Lung (tissue), 11 donors: ENCODE measurements at regions not wholly inside any gene's neighbourhood (a gene's known extent, or its start where the extent isn't known, plus 50 kb on each side); places are given as distances from the start of the nearest gene placed in this dataset.

Experiments
- ATAC-seq: fragments of 200-7000 bp; cut with Tn5 transposase; one replicate; pipeline ENCODE4 v1.9.1; 2020; ENCODE audit warnings: moderate number of reproducible peaks; ENCODE audit not compliant: insufficient read depth, low FRiP score
- DNase-seq, 3 donors: peaks; one replicate each; pipeline ENCODE4 v3.0.0-alpha.2; 2013 to 2017
- H3K27ac ChIP-seq, 2 donors: one replicate each; pipeline ENCODE4 v1.5.1; 2013; ENCODE audit warnings: mild to moderate bottlenecking in 2 of 2, moderate library complexity in 2 of 2, control low read depth in 1 of 2, inconsistent platforms in 1 of 2, low read depth in 1 of 2, low read length in 1 of 2
- H3K27me3 ChIP-seq, 3 donors: one replicate each; pipeline ENCODE4 v1.5.1; 2013; ENCODE audit warnings: low read length in 2 of 3; ENCODE audit not compliant: control insufficient read depth in 3 of 3, insufficient read depth in 3 of 3
- H3K36me3 ChIP-seq, 4 donors: one replicate each; pipeline ENCODE4 v1.5.1; 2013; ENCODE audit warnings: low read length in 4 of 4, mild to moderate bottlenecking in 1 of 4, moderate library complexity in 1 of 4; ENCODE audit not compliant: control insufficient read depth in 4 of 4, insufficient read depth in 4 of 4
- H3K4me1 ChIP-seq, 5 donors: one replicate each; pipeline ENCODE4 v1.5.1; 2013; ENCODE audit warnings: low read length in 5 of 5, mild to moderate bottlenecking in 2 of 5, moderate library complexity in 1 of 5; ENCODE audit not compliant: control insufficient read depth in 5 of 5, insufficient read depth in 5 of 5
- H3K4me3 ChIP-seq: one replicate; pipeline ENCODE4 v1.5.1; 2013; ENCODE audit warnings: mild to moderate bottlenecking, control low read depth, moderate library complexity
- H3K9ac ChIP-seq, 2 donors: one replicate each; pipeline ENCODE4 v1.5.1; 2013; ENCODE audit warnings: low read length in 2 of 2, control low read depth in 1 of 2; ENCODE audit not compliant: insufficient read depth in 1 of 2
- H3K9me3 ChIP-seq, 4 donors: one replicate each; pipeline ENCODE4 v1.5.1; 2013; ENCODE audit warnings: low read length in 3 of 4, mild to moderate bottlenecking in 1 of 4, moderate library complexity in 1 of 4; ENCODE audit not compliant: control insufficient read depth in 4 of 4, insufficient read depth in 3 of 4
- CTCF ChIP-seq: IDR thresholded peaks from 2 replicates; pipeline ENCODE4 v1.5.1; 2012; ENCODE audit warnings: mild to moderate bottlenecking; ENCODE audit errors: control extremely low read depth, extremely low read depth
- WGBS, 2 donors: extraction: QIAGEN DNeasy Blood & Tissue Kit; methylation state at CpG; one replicate each; pipeline ENCODE4 v1.1.7; 2013; 5-methylcytosine and 5-hydroxymethylcytosine counted together
- donor health status: control.
- donor health status: control.
- donor health status: Bipolar disorder and iron deficiency.
- donor health status: healthy.
- donor health status: DM: yes; HTN: yes; CAD: no.

- WGBS, 2 donors: 54 to 66% methylated on average over 6 of the region's 6 CpGs
- no peak for ATAC-seq
- Histone ChIP-seq H3K4me3 (no peak overlapping the region), H3K9ac (no peak overlapping the region), H3K4me1 (no peaks in the 10 kb centered on the region), H3K36me3 (no peaks in the 10 kb centered on the region), H3K27ac (no peak overlapping the region), H3K9me3 (no peaks in the 10 kb centered on the region), H3K27me3 (peaks cover 0 to 3% (median 3%) of the 10 kb centered on the region in 3 donors)
- DNase-seq: no peak
- TF ChIP-seq CTCF: no peak
These were observed 306.0 kb downstream of the BUD13 start for GRCh38 chr11:116466801-116467200.

- Histone ChIP-seq H3K27me3 (peaks cover 0 to 3% (median 3%) of the 10 kb centered on the region in 3 donors), H3K4me1 (no peaks in the 10 kb centered on the region), H3K36me3 (no peaks in the 10 kb centered on the region), H3K4me3 (no peak overlapping the region), H3K9ac (no peak overlapping the region), H3K27ac (no peak overlapping the region), H3K9me3 (no peaks in the 10 kb centered on the region)
- 92% methylated on average over 6 of the region's 6 CpGs for WGBS, 2 donors
- ATAC-seq (no peak), DNase-seq (no peak)
- TF ChIP-seq CTCF: no peak
These were observed 306.6 kb downstream of the BUD13 start for GRCh38 chr11:116466191-116466590.

GRCh38 chr11:116465056-116465455, 307.7 kb downstream of the BUD13 start:
- no peak for ATAC-seq
- H3K4me3 ChIP-seq: no peak overlapping the region
- H3K4me1 ChIP-seq: no peaks in the 10 kb centered on the region
- no peak overlapping the region for H3K9ac ChIP-seq
- no peak for DNase-seq
- H3K36me3 ChIP-seq: no peaks in the 10 kb centered on the region
- 84% methylated on average over 4 of the region's 4 CpGs for WGBS, 2 donors
- no peak overlapping the region for H3K27ac ChIP-seq
- H3K27me3 ChIP-seq: peaks cover 0 to 3% (median 3%) of the 10 kb centered on the region in 3 donors
- TF ChIP-seq CTCF: no peak
- no peaks in the 10 kb centered on the region for H3K9me3 ChIP-seq

- no peak overlapping the region for H3K27ac ChIP-seq
- TF ChIP-seq CTCF: no peak
- H3K4me1 ChIP-seq: no peaks in the 10 kb centered on the region
- peaks cover 0 to 3% (median 0%) of the 10 kb centered on the region in 4 donors for H3K9me3 ChIP-seq
- ATAC-seq (no peak), DNase-seq (no peak)
- no peak overlapping the region for H3K9ac ChIP-seq
- H3K36me3 ChIP-seq: no peaks in the 10 kb centered on the region
- WGBS, 2 donors: 20 to 41% methylated on average over 2 of the region's 2 CpGs
- H3K4me3 ChIP-seq: no peak overlapping the region
- peaks cover 0 to 2% (median 0%) of the 10 kb centered on the region in 3 donors for H3K27me3 ChIP-seq
These were observed 311.0 kb downstream of the BUD13 start for GRCh38 chr11:116461789-116462188.
